ENCODE measurements at regions not wholly inside any gene's neighbourhood (a gene's known extent, or its start where the extent isn't known, plus 50 kb on each side); places are given as distances from the start of the nearest gene placed in this dataset.

GRCh38 chr5:120907953-120908352, 443.9 kb downstream of the PRR16 start:
- ATAC-seq (ENCODE audit: low read depth), result no peak

More at GRCh38 chr5:120907953-120908352, 443.9 kb downstream of the PRR16 start:
- H2BK5ac ChIP-seq (ENCODE audit: low read depth, low read length, poor library complexity, severe bottlenecking), result no peak overlapping the region
- no peak overlapping the region for H2BK15ac ChIP-seq (ENCODE audit: low read depth, low read length)
- no peak overlapping the region for H3K27ac ChIP-seq (ENCODE audit: insufficient read depth, low read length)
- H3K4ac ChIP-seq (ENCODE audit: low read depth, low read length), result no peak overlapping the region
- ChIA-PET CTCF (no interaction called here), POLR2A (ENCODE audit: unreplicated experiment) (no interaction called here)
- H3K14ac ChIP-seq (replicated peaks; ENCODE audit: low read depth, low read length), result no peak overlapping the region
- TF ChIP-seq, protein P1, sequence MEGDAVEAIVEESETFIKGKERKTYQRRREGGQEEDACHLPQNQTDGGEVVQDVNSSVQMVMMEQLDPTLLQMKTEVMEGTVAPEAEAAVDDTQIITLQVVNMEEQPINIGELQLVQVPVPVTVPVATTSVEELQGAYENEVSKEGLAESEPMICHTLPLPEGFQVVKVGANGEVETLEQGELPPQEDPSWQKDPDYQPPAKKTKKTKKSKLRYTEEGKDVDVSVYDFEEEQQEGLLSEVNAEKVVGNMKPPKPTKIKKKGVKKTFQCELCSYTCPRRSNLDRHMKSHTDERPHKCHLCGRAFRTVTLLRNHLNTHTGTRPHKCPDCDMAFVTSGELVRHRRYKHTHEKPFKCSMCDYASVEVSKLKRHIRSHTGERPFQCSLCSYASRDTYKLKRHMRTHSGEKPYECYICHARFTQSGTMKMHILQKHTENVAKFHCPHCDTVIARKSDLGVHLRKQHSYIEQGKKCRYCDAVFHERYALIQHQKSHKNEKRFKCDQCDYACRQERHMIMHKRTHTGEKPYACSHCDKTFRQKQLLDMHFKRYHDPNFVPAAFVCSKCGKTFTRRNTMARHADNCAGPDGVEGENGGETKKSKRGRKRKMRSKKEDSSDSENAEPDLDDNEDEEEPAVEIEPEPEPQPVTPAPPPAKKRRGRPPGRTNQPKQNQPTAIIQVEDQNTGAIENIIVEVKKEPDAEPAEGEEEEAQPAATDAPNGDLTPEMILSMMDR (conservative IDR thresholded peaks at IDR 0.05; ENCODE audit: low read depth, low read length), result no peak
- TF ChIP-seq CHD1 (IDR thresholded peaks at IDR 0.05; ENCODE audit: low read depth, low read length), result no peak
- no peak for TF ChIP-seq SMC3 (IDR thresholded peaks at IDR 0.05; ENCODE audit: low read depth, low read length)
- no peak for TF ChIP-seq RFX5 (IDR thresholded peaks at IDR 0.05; ENCODE audit: low read depth, low read length)
- TF ChIP-seq CEBPB (IDR thresholded peaks at IDR 0.05; ENCODE audit: low read depth, low read length), result no peak
- TF ChIP-seq MAZ (IDR thresholded peaks at IDR 0.05; ENCODE audit: borderline replicate concordance, low read depth, low read length), result no peak
- no peak for TF ChIP-seq USF2 (IDR thresholded peaks at IDR 0.05; ENCODE audit: low read depth, low read length)
- no peak for TF ChIP-seq BHLHE40 (IDR thresholded peaks at IDR 0.05; ENCODE audit: low read depth, low read length)
- TF ChIP-seq RCOR1 (IDR thresholded peaks at IDR 0.05; ENCODE audit: insufficient replicate concordance, low read length), result no peak
- no peak for TF ChIP-seq MAFK (IDR thresholded peaks at IDR 0.05; ENCODE audit: low read depth, low read length)
- TF ChIP-seq POLR2A (IDR thresholded peaks at IDR 0.05; ENCODE audit: low read depth, low read length), result no peak
- TF ChIP-seq NFE2L2 (IDR thresholded peaks at IDR 0.05; ENCODE audit: low read depth, low read length), result no peak
- no peak for TF ChIP-seq MXI1 (IDR thresholded peaks at IDR 0.05; ENCODE audit: borderline replicate concordance, low read depth, low read length)
- TF ChIP-seq, protein P2, sequence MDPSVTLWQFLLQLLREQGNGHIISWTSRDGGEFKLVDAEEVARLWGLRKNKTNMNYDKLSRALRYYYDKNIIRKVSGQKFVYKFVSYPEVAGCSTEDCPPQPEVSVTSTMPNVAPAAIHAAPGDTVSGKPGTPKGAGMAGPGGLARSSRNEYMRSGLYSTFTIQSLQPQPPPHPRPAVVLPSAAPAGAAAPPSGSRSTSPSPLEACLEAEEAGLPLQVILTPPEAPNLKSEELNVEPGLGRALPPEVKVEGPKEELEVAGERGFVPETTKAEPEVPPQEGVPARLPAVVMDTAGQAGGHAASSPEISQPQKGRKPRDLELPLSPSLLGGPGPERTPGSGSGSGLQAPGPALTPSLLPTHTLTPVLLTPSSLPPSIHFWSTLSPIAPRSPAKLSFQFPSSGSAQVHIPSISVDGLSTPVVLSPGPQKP (IDR thresholded peaks at IDR 0.05; ENCODE audit: borderline replicate concordance, low read depth, low read length), result no peak
- no peak for TF ChIP-seq FOS (IDR thresholded peaks at IDR 0.05; ENCODE audit: low read depth, low read length)
- TF ChIP-seq RAD21 (IDR thresholded peaks at IDR 0.05; ENCODE audit: low read length), result no peak
- no peak overlapping the region for H4K91ac ChIP-seq (ENCODE audit: insufficient read depth, low read depth, low read length)
- intact Hi-C loops (cut with micrococcal nuclease) (no loop called here), in situ Hi-C loops (cut with MboI; ENCODE audit: low sequenced_read_pairs) (no loop called here), dilution Hi-C loops (cut with HindIII; ENCODE audit: low sequenced_read_pairs, unreplicated experiment) (no loop called here)
- no peak overlapping the region for H3K56ac ChIP-seq (ENCODE audit: extremely low read depth, insufficient read depth, low read length)
- H3K4me1 ChIP-seq (ENCODE audit: control insufficient read depth, insufficient read depth, low read length), result no peaks in the 10 kb centered on the region
- no peak for DNase-seq
- no peak overlapping the region for H3K4me3 ChIP-seq (ENCODE audit: insufficient read depth, low read depth, low read length)
- no peaks in the 10 kb centered on the region for H3K9me3 ChIP-seq (ENCODE audit: control insufficient read depth, insufficient read depth, low read length)
- no peaks in the 10 kb centered on the region for H3K27me3 ChIP-seq (ENCODE audit: control insufficient read depth, insufficient read depth, low read length)
- H3K9ac ChIP-seq (ENCODE audit: low read depth, low read length), result no peak overlapping the region
- H2AFZ ChIP-seq (replicated peaks; ENCODE audit: low read length, poor library complexity), result no peak overlapping the region
- H4K5ac ChIP-seq (ENCODE audit: low read depth, low read length), result no peak overlapping the region
- H3K4me2 ChIP-seq (ENCODE audit: low read depth, low read length), result no peak overlapping the region
- H2AK9ac ChIP-seq (replicated peaks; ENCODE audit: low read depth, low read length, poor library complexity), result no peak overlapping the region
- no peak overlapping the region for H2AK5ac ChIP-seq (ENCODE audit: low read depth, low read length)
- no peak overlapping the region for H2BK120ac ChIP-seq (ENCODE audit: low read depth, low read length)
- BruUV-seq (replicated peaks), result no TSS peak
- H3K23ac ChIP-seq (ENCODE audit: low read depth, low read length), result no peak overlapping the region
- no peak overlapping the region for H2BK20ac ChIP-seq (ENCODE audit: low read depth, low read length)
- no peaks in the 10 kb centered on the region for H3K79me1 ChIP-seq (ENCODE audit: low read depth in 1 of 2, low read length in 2 of 2)
- H4K20me1 ChIP-seq (ENCODE audit: insufficient read depth, low read length), result no peaks in the 10 kb centered on the region
- no peak overlapping the region for H3K18ac ChIP-seq (ENCODE audit: low read depth, low read length)
- H3K9me1 ChIP-seq (ENCODE audit: insufficient read depth, low read length), result no peaks in the 10 kb centered on the region
- H3K36me3 ChIP-seq (ENCODE audit: control insufficient read depth, insufficient read depth, low read length), result no peaks in the 10 kb centered on the region
- WGBS, 2 experiments (ENCODE audit: extremely low coverage in 2 of 2, insufficient read length in 1 of 2), result no CpG with 5 or more reads among the region's 1 CpG
- no peak overlapping the region for H4K8ac ChIP-seq (ENCODE audit: low read depth in 2 of 2, low read length in 2 of 2)

Data from IMR-90 (cell line).